PC-9 (cell line): ENCODE measurements at regions not wholly inside any gene's neighbourhood (a gene's known extent, or its start where the extent isn't known, plus 50 kb on each side); places are given as distances from the start of the nearest gene placed in this dataset.
A peak's percentile ranks its signal among the peaks of the same experiment; 100 is the strongest.

Source experiments
- BruUV-seq: library from RNA; stranded (reverse); fragments of 400-500 nt; replicated peaks from 2 replicates; lab custom pipeline; 2021; lab: Mats Ljungman, UMichigan
- CTCF ChIA-PET: fragments of 300-600 bp; sonication (Branson Sonifier 250); formaldehyde crosslinking; loops from one replicate; lab custom pipeline; 2022; ENCODE audit warnings: antibody characterized with exemption; lab: Charles Lee
- POLR2A ChIA-PET: fragments of 300-600 bp; sonication (Branson Sonifier 250); formaldehyde crosslinking; loops from one replicate; lab custom pipeline; 2022; ENCODE audit warnings: antibody characterized with exemption; ENCODE audit not compliant: unreplicated experiment; lab: Charles Lee
- DNase-seq, 2 experiments: peaks; one replicate each; pipeline versions ENCODE4 v3.0.0 to v3.0.0-alpha.2; 2015 to 2022; ENCODE audit warnings: mixed read lengths in 1 of 2
- H2AFZ ChIP-seq: fragments of 200-600 bp; sonication (generic); 2 replicates; pipeline ENCODE4 v1.8.1; 2017; ENCODE audit warnings: antibody characterized with exemption
- H3F3A ChIP-seq: fragments of 200-600 bp; sonication (generic); 2 replicates; pipeline ENCODE4 v1.8.1; 2017; ENCODE audit warnings: antibody characterized with exemption, mild to moderate bottlenecking, low read depth; ENCODE audit not compliant: insufficient read depth
- H3K27ac ChIP-seq: fragments of 200-600 bp; sonication (generic); 2 replicates; pipeline ENCODE4 v1.6.1; 2016; ENCODE audit warnings: mixed run types
- H3K27me3 ChIP-seq: fragments of 200-600 bp; sonication (generic); 2 replicates; pipeline ENCODE4 v1.6.1; 2016; ENCODE audit warnings: low read depth, mixed run types; ENCODE audit not compliant: insufficient read depth
- H3K36me3 ChIP-seq: fragments of 200-600 bp; sonication (generic); 2 replicates; pipeline ENCODE4 v1.6.1; 2016; ENCODE audit warnings: low read depth, mixed run types
- H3K4me1 ChIP-seq: fragments of 200-600 bp; sonication (generic); replicated peaks from 2 replicates; pipeline ENCODE4 v1.6.1; 2016; ENCODE audit warnings: mixed run types; ENCODE audit not compliant: insufficient read depth
- H3K4me2 ChIP-seq: fragments of 200-600 bp; sonication (generic); 2 replicates; pipeline ENCODE4 v1.6.1; 2017; ENCODE audit warnings: mixed run types
- H3K4me3 ChIP-seq: fragments of 200-600 bp; sonication (generic); 2 replicates; pipeline ENCODE4 v1.6.1; 2016; ENCODE audit warnings: mixed run types
- H3K79me2 ChIP-seq: fragments of 200-600 bp; sonication (generic); 2 replicates; pipeline ENCODE4 v1.6.1; 2017; ENCODE audit warnings: low read depth, mixed run types
- H3K9me2 ChIP-seq: fragments of 200-600 bp; sonication (generic); 2 replicates; pipeline ENCODE4 v1.8.1; 2017; ENCODE audit warnings: mild to moderate bottlenecking; ENCODE audit not compliant: insufficient read depth
- H3K9me3 ChIP-seq: fragments of 200-600 bp; sonication (generic); 2 replicates; pipeline ENCODE4 v1.8.1; 2016; ENCODE audit warnings: low read depth; ENCODE audit not compliant: insufficient read depth
- H4K20me1 ChIP-seq: fragments of 200-600 bp; sonication (generic); 2 replicates; pipeline ENCODE4 v1.8.1; 2017; ENCODE audit not compliant: insufficient read depth
- CTCF ChIP-seq: fragments of 200-600 bp; sonication (generic); conservative IDR thresholded peaks from 2 replicates; pipeline ENCODE4 v1.6.1; 2017; ENCODE audit warnings: mixed run types, antibody characterized with exemption, mild to moderate bottlenecking, moderate library complexity
- EZH2 ChIP-seq: fragments of 200-600 bp; sonication (generic); IDR thresholded peaks from 2 replicates; pipeline ENCODE4 v1.8.0; 2017; ENCODE audit warnings: antibody characterized with exemption, low read depth
- intact Hi-C: fragments of 100-400 bp; cut with micrococcal nuclease; formaldehyde crosslinking; loops from one replicate; pipeline ENCODE4 v1.10.0; 2022; ENCODE audit not compliant: unreplicated experiment

GRCh38 chr22:27431896-27432295 lies 369.7 kb downstream of the MN1 start:
- ChIA-PET CTCF (no interaction called here), POLR2A (no interaction called here)
- TF ChIP-seq CTCF (no peak), EZH2 (no peak)
- Histone ChIP-seq H3K36me3 (no peaks in the 10 kb centered on the region), H3K27ac (no peak overlapping the region), H2AFZ (no peak overlapping the region), H3K27me3 (no peaks in the 10 kb centered on the region), H3K9me2 (no peaks in the 10 kb centered on the region), H3K9me3 (0 out of 2 replicates have a peak, but pooled peaks cover 4% of the 10 kb centered on the region), H3F3A (peaks cover 5% of the 10 kb centered on the region; the same call in 1 of the 2 replicates), H3K4me1 (peaks cover 19% of the 10 kb centered on the region), H3K4me3 (no peak overlapping the region), H4K20me1 (no peaks in the 10 kb centered on the region), H3K79me2 (no peaks in the 10 kb centered on the region), H3K4me2 (no peak overlapping the region)
- DNase-seq, result peak in 1 of 2 experiments; percentile 9
- no TSS peak for BruUV-seq
- intact Hi-C loops, result no loop called here

- ChIA-PET POLR2A (interaction anchor here (0.7 to 1.1 kb wide), 3 partner anchors 26 to 114 kb away, joined by 3 to 6 read pairs (median 5); no protein-coding TSS in a partner anchor), CTCF (interaction anchor here (1.0 kb wide), 1 partner anchor 14 kb away, joined by 4 read pairs; no protein-coding TSS in a partner anchor)
- peak overlapping the region; percentile 47 for H3K27ac ChIP-seq
- 0 out of 2 replicates have a peak, but pooled peaks cover 4% of the 10 kb centered on the region for H3K9me3 ChIP-seq
- TF ChIP-seq CTCF, result no peak
- TF ChIP-seq EZH2, result no peak
- no peaks in the 10 kb centered on the region for H3K36me3 ChIP-seq
- peak in 1 of 2 experiments; percentile 0 for DNase-seq
- H3K27me3 ChIP-seq, result no peaks in the 10 kb centered on the region
- H3F3A ChIP-seq, result peaks cover 5% of the 10 kb centered on the region; the same call in 1 of the 2 replicates
- no peak overlapping the region for H2AFZ ChIP-seq
- H3K9me2 ChIP-seq, result no peaks in the 10 kb centered on the region
- peak overlapping the region; percentile 44 for H3K4me2 ChIP-seq
- H3K4me1 ChIP-seq, result peaks cover 19% of the 10 kb centered on the region
- no peaks in the 10 kb centered on the region for H4K20me1 ChIP-seq
- BruUV-seq, result no TSS peak
- intact Hi-C loops, result no loop called here
- H3K4me3 ChIP-seq, result no peak overlapping the region
- H3K79me2 ChIP-seq, result no peaks in the 10 kb centered on the region
Observed at GRCh38 chr22:27433099-27433498, 368.5 kb downstream of the MN1 start.

GRCh38 chr22:27433585-27434190 lies 367.9 kb downstream of the MN1 start:
- Histone ChIP-seq H3F3A (peaks cover 5% of the 10 kb centered on the region; the same call in 1 of the 2 replicates), H3K27me3 (no peaks in the 10 kb centered on the region), H3K79me2 (no peaks in the 10 kb centered on the region), H3K27ac (peak overlapping the region; percentile 47), H3K36me3 (no peaks in the 10 kb centered on the region), H2AFZ (no peak overlapping the region), H4K20me1 (no peaks in the 10 kb centered on the region), H3K4me3 (no peak overlapping the region), H3K9me2 (no peaks in the 10 kb centered on the region), H3K4me2 (peak overlapping the region; percentile 44), H3K4me1 (peaks cover 19% of the 10 kb centered on the region), H3K9me3 (0 out of 2 replicates have a peak, but pooled peaks cover 4% of the 10 kb centered on the region)
- intact Hi-C loops, result no loop called here
- BruUV-seq, result no TSS peak
- TF ChIP-seq CTCF (no peak), EZH2 (no peak)
- ChIA-PET CTCF (interaction anchor here (1.0 kb wide), 1 partner anchor 15 kb away, joined by 4 read pairs; no protein-coding TSS in a partner anchor), POLR2A (interaction anchor here (1.1 kb wide), 1 partner anchor 113 kb away, joined by 3 read pairs; no protein-coding TSS in a partner anchor)
- peak; percentile 27 to 83 for DNase-seq
